Cardiac fibroblast (primary cell): ENCODE measurements at regions not wholly inside any gene's neighbourhood (a gene's known extent, or its start where the extent isn't known, plus 50 kb on each side); places are given as distances from the start of the nearest gene placed in this dataset.
A peak's percentile ranks its signal among the peaks of the same experiment; 100 is the strongest.

Source experiments
- DNase-seq, 2 donors: peaks; one replicate each; pipeline versions ENCODE4 v3.0.0 to v3.0.0-alpha.2; 2010; ENCODE audit warnings: low read depth in 2 of 2
- H3K4me3 ChIP-seq, 2 donors: replicated peaks in 1 of 2; 1 replicate in 1 of 2; 2 replicates in 1 of 2; pipeline ENCODE4 v1.5.1; 2011; ENCODE audit warnings: low read depth in 2 of 2, low read length in 2 of 2, mild to moderate bottlenecking in 2 of 2, moderate library complexity in 1 of 2
- CTCF ChIP-seq: IDR thresholded peaks from one replicate; pipeline ENCODE4 v1.5.1; 2011; ENCODE audit warnings: low read depth, mild to moderate bottlenecking, low read length, inconsistent platforms

- H3K4me3 ChIP-seq = no peak overlapping the region
- no peak for DNase-seq
- no peak for TF ChIP-seq CTCF
These were observed 195.8 kb downstream of the CD47 start for GRCh38 chr3:107894998-107895397.

- H3K4me3 ChIP-seq = no peak overlapping the region
- DNase-seq = no peak
- TF ChIP-seq CTCF = no peak
These were observed 197.7 kb downstream of the CD47 start for GRCh38 chr3:107892955-107893624.

- TF ChIP-seq CTCF = no peak
- H3K4me3 ChIP-seq = no peak overlapping the region
- DNase-seq = peak; percentile 48 to 59
These were observed 205.9 kb downstream of the CD47 start for GRCh38 chr3:107884719-107885460.

GRCh38 chr3:107884028-107884427 is 206.8 kb downstream of the CD47 start:
- TF ChIP-seq CTCF = no peak
- H3K4me3 ChIP-seq = no peak overlapping the region
- DNase-seq = no peak

- DNase-seq = no peak
- no peak for TF ChIP-seq CTCF
These were observed 207.9 kb downstream of the CD47 start for GRCh38 chr3:107882881-107883280.

GRCh38 chr3:107882261-107882660 is 208.6 kb downstream of the CD47 start:
- no peak for DNase-seq
- no peak overlapping the region for H3K4me3 ChIP-seq

More at GRCh38 chr3:107882881-107883280, 207.9 kb downstream of the CD47 start:
- H3K4me3 ChIP-seq = no peak overlapping the region

More at GRCh38 chr3:107882261-107882660, 208.6 kb downstream of the CD47 start:
- no peak for TF ChIP-seq CTCF
